EL (cell line): ENCODE measurements at regions not wholly inside any gene's neighbourhood (a gene's known extent, or its start where the extent isn't known, plus 50 kb on each side); places are given as distances from the start of the nearest gene placed in this dataset.
A peak's percentile ranks its signal among the peaks of the same experiment; 100 is the strongest.

Experiments used
- DNase-seq: peaks from one replicate; pipeline ENCODE4 v3.0.0-alpha.2; 2016

GRCh38 chr4:27534488-27534887 is 673.8 kb downstream of the STIM2 start:
- DNase-seq, result no peak

GRCh38 chr4:27568236-27568951 is 707.8 kb downstream of the STIM2 start:
- DNase-seq, result peak; percentile 3

- DNase-seq, result no peak
Measured at GRCh38 chr4:27568952-27569319, 708.3 kb downstream of the STIM2 start.

- DNase-seq, result no peak
Measured at GRCh38 chr4:27574743-27575142, 714.1 kb downstream of the STIM2 start.

- no peak for DNase-seq
Measured at GRCh38 chr4:27577951-27578350, 717.3 kb downstream of the STIM2 start.

GRCh38 chr4:27592738-27593137 is 732.1 kb downstream of the STIM2 start:
- no peak for DNase-seq

- no peak for DNase-seq
Measured at GRCh38 chr4:27594922-27595321, 734.3 kb downstream of the STIM2 start.

GRCh38 chr4:27595571-27596360 is 735.1 kb downstream of the STIM2 start:
- DNase-seq, result no peak

GRCh38 chr4:27602172-27602571 is 741.5 kb downstream of the STIM2 start:
- DNase-seq, result no peak

GRCh38 chr4:27604692-27605091 is 744.1 kb downstream of the STIM2 start:
- DNase-seq, result no peak

- peak; percentile 24 for DNase-seq
Measured at GRCh38 chr4:27616166-27616565, 755.5 kb downstream of the STIM2 start.

GRCh38 chr4:27619435-27619834 is 758.8 kb downstream of the STIM2 start:
- DNase-seq, result no peak

- no peak for DNase-seq
Measured at GRCh38 chr4:27620886-27621285, 760.2 kb downstream of the STIM2 start.

- DNase-seq, result no peak
Measured at GRCh38 chr4:27624749-27625148, 764.1 kb downstream of the STIM2 start.

GRCh38 chr4:27628609-27629008 is 768.0 kb downstream of the STIM2 start:
- no peak for DNase-seq

GRCh38 chr4:27629532-27630225 is 769.0 kb downstream of the STIM2 start:
- DNase-seq, result no peak

GRCh38 chr4:27635936-27636913 is 775.6 kb downstream of the STIM2 start:
- DNase-seq, result no peak

GRCh38 chr4:27638163-27638915 is 777.7 kb downstream of the STIM2 start:
- peak; percentile 54 for DNase-seq

- no peak for DNase-seq
Measured at GRCh38 chr4:27643101-27643500, 782.5 kb downstream of the STIM2 start.

GRCh38 chr4:27648416-27648815 is 787.8 kb downstream of the STIM2 start:
- DNase-seq, result no peak

GRCh38 chr4:27662426-27662825 is 801.8 kb downstream of the STIM2 start:
- DNase-seq, result no peak

- peak; percentile 20 for DNase-seq
Measured at GRCh38 chr4:27666943-27667342, 806.3 kb downstream of the STIM2 start.
